ENCODE measurements at regions not wholly inside any gene's neighbourhood (a gene's known extent, or its start where the extent isn't known, plus 50 kb on each side); places are given as distances from the start of the nearest gene placed in this dataset.

DNA sequence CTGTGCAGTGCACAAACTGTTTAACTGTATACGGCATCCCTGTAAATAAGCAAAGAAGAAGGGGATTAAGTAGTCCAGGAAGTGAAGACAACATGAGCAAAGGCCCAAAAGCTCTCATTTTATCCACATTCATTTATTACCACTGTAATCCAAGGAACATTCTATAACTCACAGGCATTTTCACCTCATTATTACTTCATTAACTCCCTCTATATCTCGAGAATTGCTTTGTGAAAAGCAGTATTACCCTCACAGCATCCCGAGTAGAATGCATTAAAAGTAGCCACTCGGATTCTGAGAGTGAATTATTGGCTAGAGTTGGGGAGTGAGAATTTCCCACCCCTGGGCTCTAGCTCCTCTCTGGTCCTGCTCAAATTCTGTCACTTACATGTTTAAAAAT lies 51.0 kb upstream of the CHCHD3 start:
- TF ChIP-seq, protein P1, sequence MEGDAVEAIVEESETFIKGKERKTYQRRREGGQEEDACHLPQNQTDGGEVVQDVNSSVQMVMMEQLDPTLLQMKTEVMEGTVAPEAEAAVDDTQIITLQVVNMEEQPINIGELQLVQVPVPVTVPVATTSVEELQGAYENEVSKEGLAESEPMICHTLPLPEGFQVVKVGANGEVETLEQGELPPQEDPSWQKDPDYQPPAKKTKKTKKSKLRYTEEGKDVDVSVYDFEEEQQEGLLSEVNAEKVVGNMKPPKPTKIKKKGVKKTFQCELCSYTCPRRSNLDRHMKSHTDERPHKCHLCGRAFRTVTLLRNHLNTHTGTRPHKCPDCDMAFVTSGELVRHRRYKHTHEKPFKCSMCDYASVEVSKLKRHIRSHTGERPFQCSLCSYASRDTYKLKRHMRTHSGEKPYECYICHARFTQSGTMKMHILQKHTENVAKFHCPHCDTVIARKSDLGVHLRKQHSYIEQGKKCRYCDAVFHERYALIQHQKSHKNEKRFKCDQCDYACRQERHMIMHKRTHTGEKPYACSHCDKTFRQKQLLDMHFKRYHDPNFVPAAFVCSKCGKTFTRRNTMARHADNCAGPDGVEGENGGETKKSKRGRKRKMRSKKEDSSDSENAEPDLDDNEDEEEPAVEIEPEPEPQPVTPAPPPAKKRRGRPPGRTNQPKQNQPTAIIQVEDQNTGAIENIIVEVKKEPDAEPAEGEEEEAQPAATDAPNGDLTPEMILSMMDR (IDR thresholded peaks at IDR 0.05): no peak
- Histone ChIP-seq H3K36me3 (no peaks in the 10 kb centered on the region), H3K27me3 (no peaks in the 10 kb centered on the region), H3K27ac (no peak overlapping the region), H3K4me3 (no peak overlapping the region), H3K4me1 (no peaks in the 10 kb centered on the region), H3K9me3 (no peaks in the 10 kb centered on the region)
- DNase-seq: no peak
- intact Hi-C loops (cut with DNase I; ENCODE audit: low total_unique reads): no loop called here

DNA sequence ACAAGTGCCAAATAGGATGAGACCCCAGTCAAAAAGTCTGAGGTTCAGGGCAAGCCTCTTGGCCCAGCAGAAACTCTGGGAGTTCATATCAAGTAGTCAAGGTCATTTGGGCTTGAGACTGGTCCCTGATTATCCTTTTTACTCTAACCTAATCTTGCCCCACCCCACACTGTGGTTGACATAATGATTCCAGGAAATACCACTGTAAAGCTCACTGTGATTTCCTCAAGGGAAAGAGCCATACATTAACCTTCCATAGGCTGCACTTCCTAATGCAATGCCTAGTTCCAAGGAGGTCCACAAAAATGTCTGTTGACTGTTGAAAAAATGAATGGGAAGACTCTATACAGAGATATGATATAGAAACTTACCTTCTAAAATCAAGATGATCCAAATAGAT lies 52.9 kb upstream of the CHCHD3 start:
- Histone ChIP-seq H3K9me3 (no peaks in the 10 kb centered on the region), H3K36me3 (no peaks in the 10 kb centered on the region), H3K4me1 (no peaks in the 10 kb centered on the region), H3K27me3 (no peaks in the 10 kb centered on the region), H3K27ac (no peak overlapping the region), H3K4me3 (no peak overlapping the region)
- intact Hi-C loops (cut with DNase I; ENCODE audit: low total_unique reads): no loop called here
- no peak for DNase-seq
- TF ChIP-seq, protein P1 (IDR thresholded peaks at IDR 0.05): no peak

DNA sequence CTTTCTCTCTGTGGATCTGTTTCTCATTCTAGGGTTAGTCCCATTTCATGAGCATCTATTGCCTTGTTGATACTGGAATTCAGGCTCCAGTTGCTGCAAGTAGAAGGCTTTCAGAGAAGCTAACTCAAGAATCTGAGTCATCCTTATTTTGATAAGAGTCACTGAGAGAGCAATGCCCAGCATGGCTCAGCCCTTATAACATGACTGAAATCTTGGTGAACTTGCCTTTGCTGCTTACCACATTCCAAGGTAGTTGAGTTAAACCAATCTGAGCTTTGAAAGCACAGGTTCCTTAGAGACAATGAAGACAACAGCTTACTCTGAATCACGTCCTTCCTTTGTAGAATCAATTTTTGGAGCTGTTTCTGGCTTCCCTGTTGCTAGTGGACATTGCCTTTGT lies 53.6 kb upstream of the CHCHD3 start:
- DNase-seq: no peak
- no peaks in the 10 kb centered on the region for H3K27me3 ChIP-seq

DNA sequence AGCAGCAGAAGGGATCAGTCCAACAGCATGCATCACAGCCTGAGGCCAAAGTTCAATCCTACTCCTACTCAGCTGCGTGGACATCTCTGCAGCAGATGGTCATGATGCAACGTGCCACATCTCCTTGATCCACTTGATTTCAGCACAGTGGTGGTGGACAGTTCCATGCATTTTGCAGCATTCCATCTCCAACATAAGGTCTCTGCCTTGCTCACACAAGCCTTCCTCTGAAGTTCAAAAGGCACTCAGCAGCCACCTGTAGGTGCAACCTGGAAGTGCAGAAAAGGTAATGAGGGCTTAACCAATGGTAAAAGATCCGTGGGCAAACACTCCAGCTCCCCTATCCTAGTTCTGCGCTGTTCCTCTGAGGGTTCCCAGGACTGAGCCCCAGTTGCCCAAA lies 57.5 kb upstream of the CHCHD3 start:
- TF ChIP-seq, protein P1 (IDR thresholded peaks at IDR 0.05): no peak
- Histone ChIP-seq H3K27me3 (no peaks in the 10 kb centered on the region), H3K4me1 (no peaks in the 10 kb centered on the region), H3K4me3 (no peak overlapping the region), H3K9me3 (no peaks in the 10 kb centered on the region), H3K27ac (no peak overlapping the region), H3K36me3 (no peaks in the 10 kb centered on the region)
- intact Hi-C loops (cut with DNase I; ENCODE audit: low total_unique reads): no loop called here
- DNase-seq: no peak

More for the DNA sequence above, 53.6 kb upstream of the CHCHD3 start:
- no peak overlapping the region for H3K4me3 ChIP-seq
- no peaks in the 10 kb centered on the region for H3K36me3 ChIP-seq
- TF ChIP-seq, protein P1 (IDR thresholded peaks at IDR 0.05): no peak
- H3K4me1 ChIP-seq: no peaks in the 10 kb centered on the region
- H3K9me3 ChIP-seq: no peaks in the 10 kb centered on the region
- no peak overlapping the region for H3K27ac ChIP-seq
- intact Hi-C loops (cut with DNase I; ENCODE audit: low total_unique reads): no loop called here

DNA sequence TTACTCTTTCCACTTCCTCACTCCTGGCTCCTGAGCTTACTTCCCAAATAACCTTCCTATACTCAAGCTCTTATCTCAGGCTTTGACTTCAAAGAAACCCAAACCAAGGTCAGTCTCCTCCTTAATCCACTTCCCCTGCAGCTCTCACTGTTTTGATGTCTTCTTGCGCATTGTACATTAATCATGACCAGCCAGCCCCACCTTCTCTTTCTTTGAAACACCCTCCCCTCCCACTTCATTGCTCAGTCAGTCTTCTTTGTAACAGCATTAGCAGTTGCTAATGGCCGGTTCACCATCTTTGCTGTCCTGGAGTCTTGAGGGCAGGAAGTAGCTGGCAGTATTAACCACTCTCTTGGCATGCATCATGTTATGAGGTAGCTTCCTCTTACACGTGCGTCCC lies 57.9 kb upstream of the CHCHD3 start:
- no peaks in the 10 kb centered on the region for H3K9me3 ChIP-seq
- H3K4me3 ChIP-seq: no peak overlapping the region
- no peaks in the 10 kb centered on the region for H3K27me3 ChIP-seq
- H3K4me1 ChIP-seq: no peaks in the 10 kb centered on the region
- H3K36me3 ChIP-seq: no peaks in the 10 kb centered on the region
- H3K27ac ChIP-seq: no peak overlapping the region
- no peak for DNase-seq
- intact Hi-C loops (cut with DNase I; ENCODE audit: low total_unique reads): no loop called here
- TF ChIP-seq, protein P1 (IDR thresholded peaks at IDR 0.05): no peak

DNA sequence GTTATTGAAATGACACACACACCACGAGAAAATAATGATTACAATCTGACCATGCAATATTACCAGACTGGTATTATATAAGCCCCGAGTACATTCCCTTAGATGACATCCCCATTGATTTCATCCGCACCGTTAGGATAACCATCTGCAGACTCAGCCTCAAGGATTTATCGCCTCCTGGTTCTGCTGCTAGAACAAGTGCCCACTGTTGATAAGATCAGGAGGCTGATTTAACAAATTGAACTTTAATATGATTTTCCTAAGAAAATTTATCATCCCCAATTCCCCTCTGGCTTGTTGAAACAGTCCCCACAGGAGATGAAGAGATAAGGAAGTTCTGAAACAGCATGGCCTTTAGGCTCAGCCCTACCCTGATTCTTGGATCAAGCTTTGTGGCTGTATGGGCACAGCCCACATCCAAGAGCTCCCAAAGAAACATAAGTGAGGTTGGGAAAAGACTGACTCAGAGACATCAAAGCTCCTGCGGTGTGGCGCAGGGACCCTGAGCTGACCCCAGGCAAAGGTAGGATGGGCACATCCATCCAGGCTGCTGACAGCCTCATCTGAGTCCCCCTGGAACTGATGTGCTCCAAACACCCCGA lies 59.2 kb upstream of the CHCHD3 start:
- TF ChIP-seq, protein P1 (IDR thresholded peaks at IDR 0.05): no peak
- Histone ChIP-seq H3K9me3 (no peaks in the 10 kb centered on the region), H3K27ac (no peak overlapping the region), H3K27me3 (no peaks in the 10 kb centered on the region), H3K4me3 (no peak overlapping the region), H3K36me3 (no peaks in the 10 kb centered on the region), H3K4me1 (no peaks in the 10 kb centered on the region)
- no peak for DNase-seq
- intact Hi-C loops (cut with DNase I; ENCODE audit: low total_unique reads): no loop called here
